Endothelial cell of hepatic sinusoid (primary cell): ENCODE measurements at regions not wholly inside any gene's neighbourhood (a gene's known extent, or its start where the extent isn't known, plus 50 kb on each side); places are given as distances from the start of the nearest gene placed in this dataset.
"Not testable (repeated sequence)": the region's sequence is repeated elsewhere in the genome, so short reads cannot be mapped to it uniquely, and the experiment has no call there.

Experiments
- in situ Hi-C: cut with HindIII; loops from 2 replicates; pipeline ENCODE4 v1.10.0; 2017; ENCODE audit warnings: low sequenced_read_pairs

- in situ Hi-C loops: loop anchor here (25.0 kb wide), 1 partner anchor 207 kb away; no protein-coding TSS in a partner anchor
Measured at GRCh38 chr15:61380270-61380669, 151.2 kb upstream of the RORA start.

- in situ Hi-C loops: loop anchor here (25.0 kb wide), 1 partner anchor 208 kb away; no protein-coding TSS in a partner anchor
Measured at GRCh38 chr15:61379005-61379404, 149.9 kb upstream of the RORA start.

GRCh38 chr15:61376961-61377360 is 147.9 kb upstream of the RORA start:
- in situ Hi-C loops: loop anchor here (25.0 kb wide), 1 partner anchor 210 kb away; no protein-coding TSS in a partner anchor

GRCh38 chr15:61376516-61376915 is 147.4 kb upstream of the RORA start:
- in situ Hi-C loops: loop anchor here (25.0 kb wide), 1 partner anchor 211 kb away; no protein-coding TSS in a partner anchor

GRCh38 chr15:61374848-61375247 is 145.7 kb upstream of the RORA start:
- in situ Hi-C loops: loop anchor here (25.0 kb wide), 1 partner anchor 212 kb away; no protein-coding TSS in a partner anchor

GRCh38 chr15:61367953-61368352 is 138.9 kb upstream of the RORA start:
- in situ Hi-C loops: no loop called here

GRCh38 chr15:61364871-61365270 is 135.8 kb upstream of the RORA start:
- in situ Hi-C loops: no loop called here

GRCh38 chr15:61362912-61363311 is 133.8 kb upstream of the RORA start:
- in situ Hi-C loops: not testable (repeated sequence)

- in situ Hi-C loops: no loop called here
Measured at GRCh38 chr15:61344293-61344692, 115.2 kb upstream of the RORA start.

- in situ Hi-C loops: no loop called here
Measured at GRCh38 chr15:61342390-61342789, 113.3 kb upstream of the RORA start.

- in situ Hi-C loops: no loop called here
Measured at GRCh38 chr15:61339516-61339915, 110.4 kb upstream of the RORA start.

GRCh38 chr15:61337541-61337940 is 108.4 kb upstream of the RORA start:
- in situ Hi-C loops: no loop called here

GRCh38 chr15:61336026-61336638 is 107.0 kb upstream of the RORA start:
- in situ Hi-C loops: no loop called here

- in situ Hi-C loops: not testable (repeated sequence)
Measured at GRCh38 chr15:61334714-61335113, 105.6 kb upstream of the RORA start.

- in situ Hi-C loops: no loop called here
Measured at GRCh38 chr15:61331019-61331418, 101.9 kb upstream of the RORA start.

GRCh38 chr15:61327019-61327631 is 98.0 kb upstream of the RORA start:
- in situ Hi-C loops: no loop called here

GRCh38 chr15:61319892-61320291 is 90.8 kb upstream of the RORA start:
- in situ Hi-C loops: no loop called here

GRCh38 chr15:61318802-61319525 is 89.9 kb upstream of the RORA start:
- in situ Hi-C loops: no loop called here

GRCh38 chr15:61318301-61318700 is 89.2 kb upstream of the RORA start:
- in situ Hi-C loops: no loop called here

- in situ Hi-C loops: no loop called here
Measured at GRCh38 chr15:61315471-61315870, 86.4 kb upstream of the RORA start.

- in situ Hi-C loops: no loop called here
Measured at GRCh38 chr15:61314427-61314826, 85.3 kb upstream of the RORA start.

GRCh38 chr15:61309617-61310016 is 80.5 kb upstream of the RORA start:
- in situ Hi-C loops: no loop called here
